Activated CD8-positive, alpha-beta T cell treated with anti-CD3 and anti-CD28 coated beads, Interleukin-2, amount 10 ng/mL, durations not matched to agents 7 days and 5 days (primary cell): ENCODE measurements at regions not wholly inside any gene's neighbourhood (a gene's known extent, or its start where the extent isn't known, plus 50 kb on each side); places are given as distances from the start of the nearest gene placed in this dataset.

Source experiments
- ATAC-seq: fragments of 150-1000 bp; cut with Tn5 transposase; one replicate; pipeline ENCODE4 v1.10.0; 2021; ENCODE audit warnings: moderate library complexity
- CTCF ChIA-PET: fragments of 350-600 bp; sonication (Branson Sonifier 250); formaldehyde crosslinking; loops from one replicate; lab custom pipeline; 2021; ENCODE audit warnings: antibody characterized with exemption; lab: Charles Lee
- POLR2A ChIA-PET: fragments of 350-600 bp; sonication (Branson Sonifier 250); formaldehyde crosslinking; loops from one replicate; lab custom pipeline; 2021; ENCODE audit warnings: antibody characterized with exemption; lab: Charles Lee
- DNase-seq: peaks from one replicate; pipeline ENCODE4 v3.0.0-alpha.2; 2020
- H3K27ac Mint-ChIP-seq: one replicate; pipeline ENCODE4 v1.8.0; 2021; ENCODE audit warnings: mild to moderate bottlenecking, mixed read lengths
- H3K27me3 Mint-ChIP-seq: one replicate; pipeline ENCODE4 v1.8.0; 2021; ENCODE audit warnings: low read depth, mixed read lengths
- H3K36me3 Mint-ChIP-seq: one replicate; pipeline ENCODE4 v1.8.0; 2021; ENCODE audit warnings: low read depth, mixed read lengths
- H3K4me1 Mint-ChIP-seq: one replicate; pipeline ENCODE4 v1.8.0; 2021; ENCODE audit warnings: low read depth, mixed read lengths
- H3K4me3 Mint-ChIP-seq: one replicate; pipeline ENCODE4 v1.8.0; 2021; ENCODE audit warnings: mild to moderate bottlenecking, mixed read lengths
- H3K9me3 Mint-ChIP-seq: one replicate; pipeline ENCODE4 v1.8.0; 2022; ENCODE audit warnings: mixed read lengths; ENCODE audit not compliant: insufficient read depth

GRCh38 chr9:135198586-135199285 is 111.3 kb downstream of the OLFM1 start:
- Mint-ChIP-seq H3K4me1 (no peaks in the 10 kb centered on the region), H3K4me3 (no peak overlapping the region), H3K27ac (no peak overlapping the region), H3K9me3 (no peaks in the 10 kb centered on the region), H3K27me3 (peaks cover 2% of the 10 kb centered on the region), H3K36me3 (no peaks in the 10 kb centered on the region)
- ATAC-seq (no peak), DNase-seq (no peak)
- ChIA-PET CTCF (no interaction called here), POLR2A (no interaction called here)

DNA sequence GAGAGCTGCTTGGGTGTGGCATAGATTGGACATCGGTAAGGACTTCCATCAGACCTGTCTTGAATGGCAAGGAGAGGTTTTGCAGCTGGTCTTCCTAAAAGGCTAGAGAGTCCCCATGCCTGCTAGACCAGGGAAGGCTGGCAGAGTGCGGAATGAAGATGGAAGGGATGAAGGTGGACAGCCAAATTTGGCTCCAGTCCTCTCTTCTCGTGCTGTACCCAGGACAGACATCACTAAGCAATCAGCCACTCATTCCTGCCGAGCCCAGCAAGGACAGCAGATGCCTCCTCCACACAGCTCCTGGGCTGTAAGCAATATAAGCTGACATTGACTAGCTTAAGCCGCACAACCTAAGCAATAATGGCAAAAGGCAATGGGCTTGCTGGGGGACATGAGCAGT is 112.0 kb downstream of the OLFM1 start:
- H3K4me1 Mint-ChIP-seq, result no peaks in the 10 kb centered on the region
- ChIA-PET CTCF (no interaction called here), POLR2A (no interaction called here)
- ATAC-seq (no peak), DNase-seq (no peak)
- H3K4me3 Mint-ChIP-seq, result no peak overlapping the region
- H3K36me3 Mint-ChIP-seq, result no peaks in the 10 kb centered on the region
- no peaks in the 10 kb centered on the region for H3K9me3 Mint-ChIP-seq
- peaks cover 2% of the 10 kb centered on the region for H3K27me3 Mint-ChIP-seq
- H3K27ac Mint-ChIP-seq, result no peak overlapping the region

DNA sequence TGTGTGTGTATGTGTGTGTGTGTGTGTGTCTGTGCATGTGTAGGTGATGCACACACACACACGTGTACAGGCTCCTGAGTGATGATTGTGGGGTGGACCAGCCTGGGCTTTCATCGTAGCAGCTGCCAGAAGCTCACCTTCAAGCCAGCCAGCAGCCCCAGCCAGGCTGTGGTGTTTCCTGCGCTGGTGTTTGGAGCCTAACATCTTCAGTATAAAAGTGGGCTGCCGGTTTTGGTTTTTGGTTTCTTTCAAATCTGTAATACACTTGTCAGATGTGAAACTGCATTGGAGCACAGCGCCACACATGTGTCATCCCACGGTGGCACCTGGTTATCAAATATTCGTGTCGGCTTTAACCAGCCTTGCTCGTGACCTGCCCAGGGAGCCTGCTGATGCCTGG is 114.2 kb downstream of the OLFM1 start:
- Mint-ChIP-seq H3K4me3 (no peak overlapping the region), H3K27ac (no peak overlapping the region), H3K27me3 (peaks cover 2% of the 10 kb centered on the region), H3K4me1 (no peaks in the 10 kb centered on the region), H3K36me3 (no peaks in the 10 kb centered on the region), H3K9me3 (no peaks in the 10 kb centered on the region)
- POLR2A ChIA-PET, result no interaction called here
- no peak for ATAC-seq
- CTCF ChIA-PET, result no interaction called here
- DNase-seq, result no peak

DNA sequence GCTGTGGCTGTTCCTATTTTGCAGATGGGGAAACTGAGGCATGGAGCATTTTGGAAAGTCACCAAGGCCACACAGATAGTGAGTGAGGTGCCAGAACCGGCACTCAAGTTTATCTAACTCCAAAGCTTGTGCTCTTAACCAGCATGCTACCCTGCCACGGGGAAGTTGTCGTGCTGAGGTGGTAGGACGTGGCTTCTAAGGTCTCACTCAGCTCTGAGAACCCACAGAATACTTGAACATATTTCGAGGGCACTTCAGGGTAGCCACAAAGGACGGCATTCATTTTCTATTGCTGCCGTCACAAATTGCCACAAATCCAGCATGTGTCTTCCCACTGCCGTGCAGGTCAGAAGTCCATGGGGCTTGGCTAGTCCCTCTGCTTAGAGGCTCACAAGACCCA is 116.7 kb downstream of the OLFM1 start:
- Mint-ChIP-seq H3K27me3 (no peaks in the 10 kb centered on the region), H3K4me3 (no peak overlapping the region), H3K27ac (no peak overlapping the region), H3K36me3 (no peaks in the 10 kb centered on the region), H3K9me3 (no peaks in the 10 kb centered on the region), H3K4me1 (no peaks in the 10 kb centered on the region)
- DNase-seq (no peak), ATAC-seq (no peak)
- POLR2A ChIA-PET, result no interaction called here
- CTCF ChIA-PET, result no interaction called here

DNA sequence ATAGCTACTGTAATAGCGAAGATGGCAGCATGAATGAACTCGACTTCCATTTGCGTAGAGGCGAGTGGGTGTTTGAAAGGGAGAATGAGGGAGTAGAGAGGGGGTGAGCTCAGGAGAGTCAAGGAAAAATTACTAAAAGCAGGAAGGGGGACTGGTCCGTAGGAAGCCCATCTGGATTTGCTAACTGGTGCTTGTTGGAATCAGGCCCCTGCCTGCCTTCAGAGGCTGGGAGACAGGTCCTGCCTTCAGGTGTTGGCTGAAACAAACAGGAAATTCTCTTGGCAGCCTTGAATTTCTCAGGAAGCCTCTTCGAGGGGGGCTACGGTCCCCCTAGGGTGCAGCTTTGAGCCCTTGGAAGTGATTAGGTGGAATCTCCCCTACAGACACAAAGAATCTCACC is 121.7 kb downstream of the OLFM1 start:
- no peak overlapping the region for H3K4me3 Mint-ChIP-seq
- H3K27ac Mint-ChIP-seq, result no peak overlapping the region
- H3K36me3 Mint-ChIP-seq, result no peaks in the 10 kb centered on the region
- no peaks in the 10 kb centered on the region for H3K27me3 Mint-ChIP-seq
- no peak for DNase-seq
- CTCF ChIA-PET, result no interaction called here
- no peak for ATAC-seq
- POLR2A ChIA-PET, result no interaction called here
- H3K4me1 Mint-ChIP-seq, result no peaks in the 10 kb centered on the region
- H3K9me3 Mint-ChIP-seq, result no peaks in the 10 kb centered on the region

- no peaks in the 10 kb centered on the region for H3K9me3 Mint-ChIP-seq
- DNase-seq, result no peak
- H3K4me3 Mint-ChIP-seq, result no peak overlapping the region
- no peaks in the 10 kb centered on the region for H3K27me3 Mint-ChIP-seq
- no peaks in the 10 kb centered on the region for H3K36me3 Mint-ChIP-seq
- CTCF ChIA-PET, result no interaction called here
- no peak for ATAC-seq
- no peak overlapping the region for H3K27ac Mint-ChIP-seq
- no peaks in the 10 kb centered on the region for H3K4me1 Mint-ChIP-seq
- POLR2A ChIA-PET, result no interaction called here
Observed at GRCh38 chr9:135209852-135210251, 122.4 kb downstream of the OLFM1 start.

GRCh38 chr9:135210676-135211523 is 123.4 kb downstream of the OLFM1 start:
- CTCF ChIA-PET, result no interaction called here
- ATAC-seq (no peak), DNase-seq (no peak)
- Mint-ChIP-seq H3K9me3 (no peaks in the 10 kb centered on the region), H3K4me1 (no peaks in the 10 kb centered on the region), H3K36me3 (no peaks in the 10 kb centered on the region), H3K4me3 (no peak overlapping the region), H3K27ac (no peak overlapping the region), H3K27me3 (no peaks in the 10 kb centered on the region)
- POLR2A ChIA-PET, result no interaction called here

DNA sequence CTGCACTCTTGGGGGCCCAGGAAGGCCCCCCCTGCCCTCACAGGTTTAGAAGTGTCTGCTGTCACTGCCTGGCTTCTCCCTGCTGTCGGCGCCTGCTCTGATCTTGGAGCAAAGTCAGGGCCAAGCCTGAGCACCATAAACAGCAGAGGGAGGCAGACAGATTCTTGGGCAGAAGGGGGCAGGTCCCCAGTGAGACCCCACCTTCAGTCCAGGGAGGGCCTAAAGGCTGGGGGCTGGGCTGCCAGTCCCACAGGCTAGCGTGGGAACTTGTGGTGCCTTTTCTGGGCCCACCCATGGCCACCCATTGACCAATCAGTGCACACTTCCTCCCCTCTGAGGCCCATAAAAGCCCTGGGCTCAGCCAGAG is 124.0 kb downstream of the OLFM1 start:
- POLR2A ChIA-PET, result no interaction called here
- Mint-ChIP-seq H3K27ac (no peak overlapping the region), H3K4me3 (no peak overlapping the region)

GRCh38 chr9:135212961-135213360 is 125.5 kb downstream of the OLFM1 start:
- peaks cover 2% of the 10 kb centered on the region for H3K27me3 Mint-ChIP-seq
- ATAC-seq, result no peak
- no peak for DNase-seq
- CTCF ChIA-PET, result no interaction called here
- POLR2A ChIA-PET, result no interaction called here
- H3K4me1 Mint-ChIP-seq, result no peaks in the 10 kb centered on the region
- H3K27ac Mint-ChIP-seq, result no peak overlapping the region
- no peaks in the 10 kb centered on the region for H3K9me3 Mint-ChIP-seq
- H3K36me3 Mint-ChIP-seq, result no peaks in the 10 kb centered on the region
- H3K4me3 Mint-ChIP-seq, result no peak overlapping the region

More for the DNA sequence above, 124.0 kb downstream of the OLFM1 start:
- no peaks in the 10 kb centered on the region for H3K27me3 Mint-ChIP-seq
- H3K4me1 Mint-ChIP-seq, result no peaks in the 10 kb centered on the region
- H3K36me3 Mint-ChIP-seq, result no peaks in the 10 kb centered on the region
- DNase-seq, result no peak
- no peak for ATAC-seq
- no peaks in the 10 kb centered on the region for H3K9me3 Mint-ChIP-seq
- CTCF ChIA-PET, result no interaction called here

- ChIA-PET POLR2A (no interaction called here), CTCF (no interaction called here)
- H3K36me3 Mint-ChIP-seq, result no peaks in the 10 kb centered on the region
- H3K9me3 Mint-ChIP-seq, result no peaks in the 10 kb centered on the region
- no peak overlapping the region for H3K27ac Mint-ChIP-seq
- peaks cover 2% of the 10 kb centered on the region for H3K27me3 Mint-ChIP-seq
- DNase-seq (no peak), ATAC-seq (no peak)
- H3K4me1 Mint-ChIP-seq, result no peaks in the 10 kb centered on the region
- H3K4me3 Mint-ChIP-seq, result no peak overlapping the region
Observed at GRCh38 chr9:135213566-135213965, 126.1 kb downstream of the OLFM1 start.

GRCh38 chr9:135214054-135214640 is 126.7 kb downstream of the OLFM1 start:
- ChIA-PET CTCF (no interaction called here), POLR2A (no interaction called here)
- Mint-ChIP-seq H3K27ac (no peak overlapping the region), H3K27me3 (peaks cover 2% of the 10 kb centered on the region), H3K36me3 (no peaks in the 10 kb centered on the region), H3K4me3 (no peak overlapping the region), H3K4me1 (no peaks in the 10 kb centered on the region), H3K9me3 (no peaks in the 10 kb centered on the region)
- no peak for ATAC-seq
- no peak for DNase-seq

- ATAC-seq, result no peak
- ChIA-PET CTCF (no interaction called here), POLR2A (no interaction called here)
- Mint-ChIP-seq H3K4me1 (no peaks in the 10 kb centered on the region), H3K27ac (no peak overlapping the region), H3K4me3 (no peak overlapping the region), H3K36me3 (no peaks in the 10 kb centered on the region), H3K9me3 (no peaks in the 10 kb centered on the region), H3K27me3 (peaks cover 2% of the 10 kb centered on the region)
- DNase-seq, result no peak
Observed at GRCh38 chr9:135214706-135215105, 127.2 kb downstream of the OLFM1 start.
